KMS-11 (cell line): ENCODE measurements at regions not wholly inside any gene's neighbourhood (a gene's known extent, or its start where the extent isn't known, plus 50 kb on each side); places are given as distances from the start of the nearest gene placed in this dataset.

ENCODE experiments used
- H2AFZ ChIP-seq: fragments of 200-600 bp; sonication (generic); 2 replicates; pipeline ENCODE4 v1.6.1; 2016; ENCODE audit warnings: antibody characterized with exemption, mixed run types, low read depth
- H3K27ac ChIP-seq: fragments of 200-600 bp; sonication (generic); 2 replicates; pipeline ENCODE4 v1.6.1; 2016; ENCODE audit warnings: mild to moderate bottlenecking, mixed run types
- H3K27me3 ChIP-seq: fragments of 200-600 bp; sonication (generic); 2 replicates; pipeline ENCODE4 v1.6.1; 2017; ENCODE audit warnings: mild to moderate bottlenecking, low read depth, mixed run types, moderate library complexity; ENCODE audit not compliant: insufficient read depth
- H3K36me3 ChIP-seq: fragments of 200-600 bp; sonication (generic); 2 replicates; pipeline ENCODE4 v1.6.1; 2017; ENCODE audit warnings: mild to moderate bottlenecking, mixed run types; ENCODE audit not compliant: insufficient read depth
- H3K4me1 ChIP-seq: fragments of 200-600 bp; sonication (generic); 2 replicates; pipeline ENCODE4 v1.6.1; 2016; ENCODE audit warnings: mild to moderate bottlenecking, low read depth, mixed run types; ENCODE audit not compliant: poor library complexity, severe bottlenecking
- H3K4me2 ChIP-seq: fragments of 200-600 bp; sonication (generic); 2 replicates; pipeline ENCODE4 v1.7.0; 2016; ENCODE audit warnings: mild to moderate bottlenecking, mixed run types
- H3K4me3 ChIP-seq: fragments of 200-600 bp; sonication (generic); IDR thresholded peaks from 2 replicates; pipeline ENCODE4 v1.6.1; 2017; ENCODE audit warnings: low read depth, low read length, mixed read lengths; ENCODE audit not compliant: insufficient read depth
- H3K79me2 ChIP-seq: fragments of 200-600 bp; sonication (generic); 2 replicates; pipeline ENCODE4 v1.6.1; 2016; ENCODE audit warnings: low read depth, mixed run types; ENCODE audit not compliant: insufficient read depth
- H3K9ac ChIP-seq: fragments of 200-600 bp; sonication (generic); 2 replicates; pipeline ENCODE4 v1.6.1; 2016; ENCODE audit warnings: mild to moderate bottlenecking, mixed run types
- H4K20me1 ChIP-seq: fragments of 200-600 bp; sonication (generic); 2 replicates; pipeline ENCODE4 v1.6.1; 2016; ENCODE audit warnings: mild to moderate bottlenecking, mixed run types; ENCODE audit not compliant: insufficient read depth
- CTCF ChIP-seq: fragments of 200-600 bp; sonication (generic); conservative IDR thresholded peaks from 2 replicates; pipeline ENCODE4 v1.6.1; 2017; ENCODE audit warnings: low read depth, mild to moderate bottlenecking, antibody characterized with exemption, low read length, moderate library complexity, mixed read lengths

GRCh38 chr19:29098091-29098490, 114.9 kb downstream of the UQCRFS1 start:
- Histone ChIP-seq H2AFZ (no peak overlapping the region), H3K4me3 (no peak overlapping the region), H3K4me2 (no peak overlapping the region), H3K27me3 (no peaks in the 10 kb centered on the region), H3K27ac (no peak overlapping the region), H4K20me1 (no peaks in the 10 kb centered on the region), H3K36me3 (no peaks in the 10 kb centered on the region), H3K79me2 (no peaks in the 10 kb centered on the region), H3K4me1 (no peaks in the 10 kb centered on the region), H3K9ac (no peak overlapping the region)
- TF ChIP-seq CTCF = no peak

GRCh38 chr19:29096896-29097295, 116.1 kb downstream of the UQCRFS1 start:
- Histone ChIP-seq H3K36me3 (no peaks in the 10 kb centered on the region), H3K4me2 (no peak overlapping the region), H3K27ac (no peak overlapping the region), H3K4me3 (no peak overlapping the region), H3K27me3 (no peaks in the 10 kb centered on the region), H3K79me2 (no peaks in the 10 kb centered on the region), H3K9ac (no peak overlapping the region), H3K4me1 (no peaks in the 10 kb centered on the region), H2AFZ (no peak overlapping the region), H4K20me1 (no peaks in the 10 kb centered on the region)
- TF ChIP-seq CTCF = no peak

GRCh38 chr19:29093553-29093908, 119.4 kb downstream of the UQCRFS1 start:
- H3K4me2 ChIP-seq = no peak overlapping the region
- H2AFZ ChIP-seq = no peak overlapping the region
- H3K79me2 ChIP-seq = no peaks in the 10 kb centered on the region
- no peaks in the 10 kb centered on the region for H3K27me3 ChIP-seq
- H3K4me3 ChIP-seq = no peak overlapping the region
- H3K9ac ChIP-seq = no peak overlapping the region
- H3K4me1 ChIP-seq = no peaks in the 10 kb centered on the region
- no peak for TF ChIP-seq CTCF
- H4K20me1 ChIP-seq = no peaks in the 10 kb centered on the region
- H3K27ac ChIP-seq = no peak overlapping the region
- no peaks in the 10 kb centered on the region for H3K36me3 ChIP-seq

GRCh38 chr19:29092712-29093552, 120.0 kb downstream of the UQCRFS1 start:
- no peak overlapping the region for H3K9ac ChIP-seq
- H3K4me1 ChIP-seq = no peaks in the 10 kb centered on the region
- H3K79me2 ChIP-seq = no peaks in the 10 kb centered on the region
- no peak for TF ChIP-seq CTCF
- H4K20me1 ChIP-seq = no peaks in the 10 kb centered on the region
- H3K27ac ChIP-seq = no peak overlapping the region
- no peak overlapping the region for H3K4me2 ChIP-seq
- no peak overlapping the region for H3K4me3 ChIP-seq
- H3K36me3 ChIP-seq = no peaks in the 10 kb centered on the region
- H2AFZ ChIP-seq = no peak overlapping the region
- H3K27me3 ChIP-seq = no peaks in the 10 kb centered on the region
